GM21825 (cell line): ENCODE measurements at regions not wholly inside any gene's neighbourhood (a gene's known extent, or its start where the extent isn't known, plus 50 kb on each side); places are given as distances from the start of the nearest gene placed in this dataset.
"Not testable (repeated sequence)": the region's sequence is repeated elsewhere in the genome, so short reads cannot be mapped to it uniquely, and the experiment has no call there.

ENCODE experiments used
- ATAC-seq: cut with Tn5 transposase; IDR thresholded peaks from one replicate; pipeline ENCODE4 v1.9.1; 2021; ENCODE audit warnings: mild to moderate bottlenecking, moderate library complexity; ENCODE audit not compliant: unreplicated experiment

- ATAC-seq = no peak
These were observed 174.3 kb upstream of the ANXA10 start for GRCh38 chr4:167918077-167918476.

GRCh38 chr4:167930166-167930565 is 162.2 kb upstream of the ANXA10 start:
- no peak for ATAC-seq

GRCh38 chr4:167934216-167934615 is 158.1 kb upstream of the ANXA10 start:
- no peak for ATAC-seq

GRCh38 chr4:167939863-167940616 is 152.3 kb upstream of the ANXA10 start:
- ATAC-seq = no peak

GRCh38 chr4:167943872-167944505 is 148.3 kb upstream of the ANXA10 start:
- ATAC-seq = no peak

GRCh38 chr4:167944721-167945120 is 147.6 kb upstream of the ANXA10 start:
- no peak for ATAC-seq

- no peak for ATAC-seq
These were observed 137.3 kb upstream of the ANXA10 start for GRCh38 chr4:167955006-167955405.

GRCh38 chr4:167956676-167957075 is 135.7 kb upstream of the ANXA10 start:
- no peak for ATAC-seq

GRCh38 chr4:167964766-167965373 is 127.5 kb upstream of the ANXA10 start:
- no peak for ATAC-seq

GRCh38 chr4:167966143-167966542 is 126.2 kb upstream of the ANXA10 start:
- ATAC-seq = no peak

- no peak for ATAC-seq
These were observed 118.8 kb upstream of the ANXA10 start for GRCh38 chr4:167973513-167973912.

- no peak for ATAC-seq
These were observed 106.8 kb upstream of the ANXA10 start for GRCh38 chr4:167985565-167985964.

- ATAC-seq = no peak
These were observed 106.3 kb upstream of the ANXA10 start for GRCh38 chr4:167986044-167986443.

- ATAC-seq = no peak
These were observed 105.1 kb upstream of the ANXA10 start for GRCh38 chr4:167987285-167987684.

GRCh38 chr4:167989815-167990214 is 102.5 kb upstream of the ANXA10 start:
- ATAC-seq = no peak

- not testable (repeated sequence) for ATAC-seq
These were observed 84.2 kb upstream of the ANXA10 start for GRCh38 chr4:168008112-168008511.

GRCh38 chr4:168019019-168019651 is 73.2 kb upstream of the ANXA10 start:
- no peak for ATAC-seq

GRCh38 chr4:168019921-168020320 is 72.4 kb upstream of the ANXA10 start:
- no peak for ATAC-seq

GRCh38 chr4:168021666-168022065 is 70.7 kb upstream of the ANXA10 start:
- no peak for ATAC-seq

GRCh38 chr4:168028568-168028967 is 63.8 kb upstream of the ANXA10 start:
- no peak for ATAC-seq

- no peak for ATAC-seq
These were observed 63.3 kb upstream of the ANXA10 start for GRCh38 chr4:168028970-168029597.
